ENCODE measurements at regions not wholly inside any gene's neighbourhood (a gene's known extent, or its start where the extent isn't known, plus 50 kb on each side); places are given as distances from the start of the nearest gene placed in this dataset.

- Mint-ChIP-seq H3K27ac (no peak overlapping the region), H3K27me3 (ENCODE audit: insufficient read depth) (no peaks in the 10 kb centered on the region), H3K4me3 (no peak overlapping the region), H3K4me1 (ENCODE audit: low read depth) (no peaks in the 10 kb centered on the region), H3K9me3 (peaks cover 40% of the 10 kb centered on the region), H3K36me3 (ENCODE audit: low read depth) (no peaks in the 10 kb centered on the region)
- TF ChIP-seq CTCF (IDR thresholded peaks at IDR 0.05), result no peak
- no peak for DNase-seq
These were observed 141.2 kb downstream of the LRRC3B start for GRCh38 chr3:26763723-26764122.

GRCh38 chr3:26766031-26766430 is 143.5 kb downstream of the LRRC3B start:
- H3K4me3 Mint-ChIP-seq, result no peak overlapping the region
- H3K27me3 Mint-ChIP-seq (ENCODE audit: insufficient read depth), result no peaks in the 10 kb centered on the region
- DNase-seq, result no peak
- H3K36me3 Mint-ChIP-seq (ENCODE audit: low read depth), result no peaks in the 10 kb centered on the region
- TF ChIP-seq CTCF (IDR thresholded peaks at IDR 0.05), result no peak
- peaks cover 43% of the 10 kb centered on the region for H3K9me3 Mint-ChIP-seq
- no peaks in the 10 kb centered on the region for H3K4me1 Mint-ChIP-seq (ENCODE audit: low read depth)
- no peak overlapping the region for H3K27ac Mint-ChIP-seq

DNA sequence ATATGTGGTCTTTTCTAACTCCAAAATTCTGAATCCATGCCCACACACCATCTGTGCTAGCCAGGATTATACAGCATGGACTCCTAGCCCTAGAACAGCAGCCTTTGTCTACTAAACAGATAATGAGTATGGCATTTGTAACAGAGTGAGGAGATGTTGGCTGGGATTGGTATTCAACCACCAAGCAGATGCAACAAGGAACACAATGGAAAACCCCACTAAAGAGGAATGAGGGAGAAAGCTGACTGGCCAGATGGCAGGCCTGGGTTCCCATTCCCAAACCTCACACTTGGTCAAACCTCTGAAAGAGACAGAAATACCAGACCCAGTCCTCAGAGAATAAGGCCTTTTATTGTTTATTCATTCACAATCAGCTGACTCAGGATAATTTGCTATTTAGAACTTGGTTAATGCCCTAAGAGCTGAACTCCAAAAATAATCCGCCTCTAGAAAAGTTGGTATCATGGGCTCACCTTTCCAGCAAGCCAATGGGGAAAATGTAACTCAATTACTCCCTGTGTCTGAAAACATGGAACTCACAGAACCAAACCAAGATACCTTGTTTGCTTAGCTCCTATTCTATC is 145.6 kb downstream of the LRRC3B start:
- peaks cover 38% of the 10 kb centered on the region for H3K9me3 Mint-ChIP-seq
- no peak overlapping the region for H3K27ac Mint-ChIP-seq
- no peak for TF ChIP-seq CTCF (IDR thresholded peaks at IDR 0.05)
- no peak for DNase-seq
- H3K27me3 Mint-ChIP-seq (ENCODE audit: insufficient read depth), result no peaks in the 10 kb centered on the region
- no peaks in the 10 kb centered on the region for H3K4me1 Mint-ChIP-seq (ENCODE audit: low read depth)
- no peak overlapping the region for H3K4me3 Mint-ChIP-seq
- H3K36me3 Mint-ChIP-seq (ENCODE audit: low read depth), result no peaks in the 10 kb centered on the region

- DNase-seq, result no peak
- H3K4me1 Mint-ChIP-seq (ENCODE audit: low read depth), result no peaks in the 10 kb centered on the region
- TF ChIP-seq CTCF (IDR thresholded peaks at IDR 0.05), result no peak
- H3K36me3 Mint-ChIP-seq (ENCODE audit: low read depth), result no peaks in the 10 kb centered on the region
- no peak overlapping the region for H3K4me3 Mint-ChIP-seq
- no peak overlapping the region for H3K27ac Mint-ChIP-seq
- no peaks in the 10 kb centered on the region; the same call in 1 of the 2 replicates for H3K27me3 Mint-ChIP-seq (ENCODE audit: insufficient read depth)
- peaks cover 35% of the 10 kb centered on the region for H3K9me3 Mint-ChIP-seq
These were observed 177.2 kb downstream of the LRRC3B start for GRCh38 chr3:26799679-26800317.

DNA sequence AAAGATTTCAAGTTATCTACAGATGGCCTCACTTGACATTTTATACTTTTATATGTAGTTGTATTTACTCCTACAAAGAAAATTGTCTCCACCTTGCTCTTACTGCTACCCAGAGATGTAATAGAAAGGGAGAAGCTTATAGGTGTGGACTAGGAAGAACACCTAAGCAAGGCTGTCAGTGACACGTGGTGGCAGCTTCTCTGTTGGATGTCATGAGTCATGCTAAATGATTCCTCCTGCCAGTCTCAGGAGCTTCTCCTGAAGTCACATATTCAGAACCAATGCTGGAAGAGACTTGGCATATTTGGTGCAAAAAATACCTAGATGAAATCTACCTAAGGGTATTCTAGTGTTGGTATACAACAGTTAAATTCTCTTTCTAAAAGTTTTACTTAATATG is 184.7 kb downstream of the LRRC3B start:
- Mint-ChIP-seq H3K4me3 (no peak overlapping the region), H3K9me3 (peaks cover 4% of the 10 kb centered on the region), H3K4me1 (ENCODE audit: low read depth) (no peaks in the 10 kb centered on the region), H3K27me3 (ENCODE audit: insufficient read depth) (no peaks in the 10 kb centered on the region), H3K27ac (no peak overlapping the region), H3K36me3 (ENCODE audit: low read depth) (no peaks in the 10 kb centered on the region)
- no peak for DNase-seq
- no peak for TF ChIP-seq CTCF (IDR thresholded peaks at IDR 0.05)
